Neural cell (in vitro differentiated cells): ENCODE measurements at regions not wholly inside any gene's neighbourhood (a gene's known extent, or its start where the extent isn't known, plus 50 kb on each side); places are given as distances from the start of the nearest gene placed in this dataset.

Experiments used
- H2AFZ ChIP-seq: fragments of 200-600, 300-800 bp; sonication (generic), shearing (Covaris generic); 2 replicates; pipeline ENCODE4 v1.6.0; 2014; ENCODE audit warnings: low read depth, mild to moderate bottlenecking, antibody characterized with exemption, low read length, moderate library complexity
- H3F3A ChIP-seq: fragments of 200-600 bp; shearing (Covaris generic); 2 replicates; pipeline ENCODE4 v1.6.1; 2016; ENCODE audit warnings: mild to moderate bottlenecking, moderate library complexity, mixed read lengths, antibody characterized with exemption, low read length; ENCODE audit not compliant: insufficient read depth, poor library complexity, severe bottlenecking
- H3K27ac ChIP-seq: fragments of 200-600, 300-800 bp; sonication (generic), shearing (Covaris generic); 2 replicates; pipeline ENCODE4 v1.5.1; 2014; ENCODE audit warnings: mild to moderate bottlenecking, low read length, moderate library complexity
- H3K27me3 ChIP-seq: fragments of 300-800, 200-600 bp; sonication (generic), shearing (Covaris generic); 2 replicates; pipeline ENCODE4 v1.6.0; 2014; ENCODE audit warnings: mild to moderate bottlenecking, low read depth, low read length, moderate library complexity; ENCODE audit not compliant: insufficient read depth
- H3K36me3 ChIP-seq: fragments of 300-800, 200-600 bp; sonication (generic), shearing (Covaris generic); 2 replicates; pipeline ENCODE4 v1.5.1; 2014; ENCODE audit warnings: mild to moderate bottlenecking, antibody characterized with exemption, low read length, moderate library complexity; ENCODE audit not compliant: insufficient read depth
- H3K4me2 ChIP-seq: fragments of 300-800, 200-600 bp; sonication (generic), shearing (Covaris generic); 2 replicates; pipeline ENCODE4 v1.6.0; 2014; ENCODE audit warnings: mild to moderate bottlenecking, low read length
- H3K4me3 ChIP-seq: fragments of 300-800, 200-600 bp; sonication (generic), shearing (Covaris generic); 2 replicates; pipeline ENCODE4 v1.5.1; 2014; ENCODE audit warnings: mild to moderate bottlenecking, low read length, moderate library complexity
- H3K79me2 ChIP-seq: fragments of 200-600 bp; shearing (Covaris generic); replicated peaks from 2 replicates; pipeline ENCODE4 v1.6.0; 2014; ENCODE audit warnings: mild to moderate bottlenecking, low read length, moderate library complexity; ENCODE audit not compliant: insufficient read depth
- H3K9ac ChIP-seq: fragments of 300-800, 200-600 bp; sonication (generic), shearing (Covaris generic); 2 replicates; pipeline ENCODE4 v1.6.1; 2016; ENCODE audit warnings: mild to moderate bottlenecking, low read length, mixed read lengths
- H3K9me2 ChIP-seq: fragments of 200-600 bp; shearing (Covaris generic); 2 replicates; pipeline ENCODE4 v1.6.1; 2016; ENCODE audit warnings: mild to moderate bottlenecking, low read length, mixed read lengths; ENCODE audit not compliant: insufficient read depth
- H3K9me3 ChIP-seq: fragments of 200-600, 300-800 bp; sonication (generic), shearing (Covaris generic); 2 replicates; pipeline ENCODE4 v1.6.1; 2016; ENCODE audit warnings: mild to moderate bottlenecking, mixed run types, low read length, moderate library complexity, mixed read lengths
- H4K20me1 ChIP-seq: fragments of 200-600 bp; shearing (Covaris generic); 2 replicates; pipeline ENCODE4 v1.6.1; 2016; ENCODE audit warnings: mild to moderate bottlenecking, mixed run types; ENCODE audit not compliant: insufficient read depth
- CTCF ChIP-seq: fragments of 450-650 bp; IDR thresholded peaks from 2 replicates; pipeline ENCODE4 v1.5.1; 2014; ENCODE audit warnings: antibody characterized with exemption, mild to moderate bottlenecking, moderate library complexity; ENCODE audit not compliant: poor library complexity, severe bottlenecking
- EP300 ChIP-seq: fragments of 450-650 bp; conservative IDR thresholded peaks from 2 replicates; pipeline ENCODE4 v1.6.1; 2014; ENCODE audit warnings: antibody characterized with exemption, mild to moderate bottlenecking, moderate library complexity; ENCODE audit not compliant: poor library complexity, severe bottlenecking
- EZH2 ChIP-seq: fragments of 200-600, 300-800 bp; shearing (Covaris generic), sonication (generic); IDR thresholded peaks from 2 replicates; pipeline ENCODE4 v1.6.1; 2014; ENCODE audit warnings: antibody characterized with exemption, low read length, borderline replicate concordance, mild to moderate bottlenecking; ENCODE audit not compliant: insufficient read depth, poor library complexity, severe bottlenecking
- MXI1 ChIP-seq: fragments of 450-650 bp; conservative IDR thresholded peaks from 2 replicates; pipeline ENCODE4 v1.6.1; 2014; ENCODE audit warnings: antibody characterized with exemption, mild to moderate bottlenecking; ENCODE audit not compliant: poor library complexity, severe bottlenecking
- POLR2AphosphoS5 ChIP-seq: IDR thresholded peaks from 2 replicates; pipeline ENCODE4 v1.6.1; 2012
- RAD21 ChIP-seq: fragments of 450-650 bp; conservative IDR thresholded peaks from 2 replicates; pipeline ENCODE4 v1.6.1; 2014; ENCODE audit warnings: antibody characterized with exemption, mild to moderate bottlenecking, moderate library complexity
- REST ChIP-seq: IDR thresholded peaks from 2 replicates; pipeline ENCODE4 v1.6.1; 2012; ENCODE audit warnings: borderline replicate concordance
- SMC3 ChIP-seq: fragments of 450-650 bp; conservative IDR thresholded peaks from 2 replicates; pipeline ENCODE4 v1.6.1; 2014; ENCODE audit warnings: antibody characterized with exemption, mild to moderate bottlenecking, moderate library complexity; ENCODE audit not compliant: poor library complexity
- TAF1 ChIP-seq: IDR thresholded peaks from 2 replicates; pipeline ENCODE4 v1.6.1; 2012; ENCODE audit warnings: low read depth

DNA sequence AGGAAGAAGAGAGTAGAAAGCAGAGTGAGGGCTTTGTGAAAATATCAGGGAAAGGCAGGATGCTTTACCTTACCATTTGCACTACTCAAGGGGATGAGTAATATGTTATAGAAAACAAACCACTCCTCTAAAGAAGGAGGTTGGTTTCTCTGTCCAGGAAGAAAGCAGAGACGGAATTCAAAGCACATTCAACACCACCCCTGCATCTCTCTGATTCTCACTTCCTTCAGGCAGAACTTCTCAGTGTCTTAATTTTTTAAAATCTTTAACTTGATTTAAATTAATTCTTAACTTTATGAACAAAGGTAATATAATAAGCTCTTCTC lies 82.4 kb downstream of the NR2F2 start:
- TF ChIP-seq EP300 (no peak), POLR2AphosphoS5 (no peak), MXI1 (no peak), EZH2 (no peak), TAF1 (no peak), SMC3 (no peak), REST (no peak), CTCF (no peak), RAD21 (no peak)
- Histone ChIP-seq H3K9me2 (no peaks in the 10 kb centered on the region), H3K4me2 (no peak overlapping the region), H3K36me3 (no peaks in the 10 kb centered on the region), H3K27me3 (peaks cover 100% of the 10 kb centered on the region), H3K9me3 (no peaks in the 10 kb centered on the region), H3K79me2 (no peaks in the 10 kb centered on the region), H3K9ac (no peak overlapping the region), H3F3A (no peaks in the 10 kb centered on the region), H4K20me1 (no peaks in the 10 kb centered on the region), H3K4me3 (no peak overlapping the region), H2AFZ (no peak overlapping the region), H3K27ac (no peak overlapping the region)

GRCh38 chr15:96413657-96414056 lies 83.2 kb downstream of the NR2F2 start:
- Histone ChIP-seq H3F3A (no peaks in the 10 kb centered on the region), H3K9me2 (no peaks in the 10 kb centered on the region), H3K79me2 (no peaks in the 10 kb centered on the region), H3K36me3 (no peaks in the 10 kb centered on the region), H3K9me3 (no peaks in the 10 kb centered on the region), H3K27ac (no peak overlapping the region), H2AFZ (no peak overlapping the region), H3K4me3 (no peak overlapping the region), H3K27me3 (peaks cover 100% of the 10 kb centered on the region), H3K4me2 (no peak overlapping the region), H4K20me1 (no peaks in the 10 kb centered on the region), H3K9ac (no peak overlapping the region)
- TF ChIP-seq POLR2AphosphoS5 (no peak), CTCF (no peak), SMC3 (no peak), MXI1 (no peak), RAD21 (no peak), TAF1 (no peak), EP300 (no peak), EZH2 (no peak)
